CD14-positive monocyte (primary cell): ENCODE measurements at regions not wholly inside any gene's neighbourhood (a gene's known extent, or its start where the extent isn't known, plus 50 kb on each side); places are given as distances from the start of the nearest gene placed in this dataset.

Experiments
- DNase-seq, 3 donors: peaks; one replicate each; pipeline ENCODE4 v3.0.0-alpha.2; 2011 to 2022
- H2AFZ ChIP-seq: 2 replicates; pipeline ENCODE4 v1.6.0; 2012; ENCODE audit warnings: mild to moderate bottlenecking, low read depth, low read length, inconsistent platforms; ENCODE audit not compliant: insufficient read depth, poor library complexity, severe bottlenecking
- H3K27ac ChIP-seq, 2 donors: 1 replicate in 1 of 2; 2 replicates in 1 of 2; pipeline ENCODE4 v1.5.1; 2012 to 2013; ENCODE audit warnings: low read length in 2 of 2, control low read depth in 1 of 2, inconsistent platforms in 1 of 2, low read depth in 1 of 2, mild to moderate bottlenecking in 1 of 2
- H3K27me3 ChIP-seq, 2 donors: one replicate each; pipeline versions ENCODE4 v1.6.0 to v1.6.1; 2011 to 2013; ENCODE audit warnings: low read length in 2 of 2; ENCODE audit not compliant: control insufficient read depth in 2 of 2, insufficient read depth in 2 of 2
- H3K36me3 ChIP-seq, 2 donors: replicated peaks in 1 of 2; 1 replicate in 1 of 2; 2 replicates in 1 of 2; pipeline versions ENCODE4 v1.5.1 to v1.6.1; 2012 to 2013; ENCODE audit warnings: low read length in 2 of 2, control low read depth in 1 of 2, inconsistent platforms in 1 of 2, mild to moderate bottlenecking in 1 of 2; ENCODE audit not compliant: insufficient read depth in 2 of 2, control insufficient read depth in 1 of 2
- H3K4me1 ChIP-seq, 2 donors: 1 replicate in 1 of 2; 2 replicates in 1 of 2; pipeline versions ENCODE4 v1.5.1 to v1.6.1; 2012 to 2013; ENCODE audit warnings: low read length in 2 of 2, control low read depth in 1 of 2, inconsistent platforms in 1 of 2, mild to moderate bottlenecking in 1 of 2, moderate library complexity in 1 of 2; ENCODE audit not compliant: insufficient read depth in 2 of 2, control insufficient read depth in 1 of 2
- H3K4me2 ChIP-seq: replicated peaks from 2 replicates; pipeline ENCODE3; 2012; ENCODE audit warnings: low read length, moderate library complexity, mild to moderate bottlenecking; ENCODE audit not compliant: poor library complexity, severe bottlenecking; ENCODE audit errors: extremely low read depth
- H3K4me3 ChIP-seq, 3 experiments: fragments of 200-600 bp in 1 of 3; sonication (generic) in 1 of 3; replicated peaks in 1 of 3; 1 replicate in 2 of 3; 2 replicates in 1 of 3; pipeline ENCODE4 v1.5.1; 2011 to 2013; ENCODE audit warnings: low read length in 3 of 3, mild to moderate bottlenecking in 3 of 3, control low read depth in 2 of 3, low read depth in 2 of 3, inconsistent platforms in 1 of 3, moderate library complexity in 1 of 3
- H3K79me2 ChIP-seq: 2 replicates; pipeline ENCODE4 v1.6.0; 2012; ENCODE audit warnings: mild to moderate bottlenecking, control low read depth, inconsistent platforms, low read length, moderate library complexity; ENCODE audit not compliant: insufficient read depth
- H3K9ac ChIP-seq: 2 replicates; pipeline ENCODE4 v1.6.0; 2017; ENCODE audit warnings: low read length, mild to moderate bottlenecking; ENCODE audit not compliant: insufficient read depth, poor library complexity, severe bottlenecking
- H3K9me3 ChIP-seq, 2 donors: replicated peaks in 1 of 2; 1 replicate in 1 of 2; 2 replicates in 1 of 2; pipeline versions ENCODE4 v1.5.1 to v1.6.1; 2012 to 2013; ENCODE audit warnings: low read length in 2 of 2, control low read depth in 1 of 2; ENCODE audit not compliant: control insufficient read depth in 1 of 2, insufficient read depth in 1 of 2
- H4K20me1 ChIP-seq: 2 replicates; pipeline ENCODE4 v1.6.0; 2012; ENCODE audit warnings: mild to moderate bottlenecking, low read length, control low read depth, moderate library complexity; ENCODE audit not compliant: insufficient read depth
- H3K27ac Mint-ChIP-seq, 7 donors: one replicate each; pipeline ENCODE4 v1.8.0; 2020; ENCODE audit warnings: mild to moderate bottlenecking in 7 of 7, mixed read lengths in 7 of 7, moderate library complexity in 6 of 7, inconsistent platforms in 2 of 7
- H3K27me3 Mint-ChIP-seq, 3 donors: one replicate each; pipeline ENCODE4 v1.8.0; 2021 to 2022; ENCODE audit warnings: low read depth in 3 of 3, mild to moderate bottlenecking in 3 of 3, mixed read lengths in 3 of 3, moderate library complexity in 3 of 3, inconsistent platforms in 1 of 3
- H3K36me3 Mint-ChIP-seq, 2 donors: one replicate each; pipeline ENCODE4 v1.8.0; 2020; ENCODE audit warnings: mixed read lengths in 2 of 2, inconsistent platforms in 1 of 2, mild to moderate bottlenecking in 1 of 2
- H3K4me1 Mint-ChIP-seq: one replicate; pipeline ENCODE4 v1.8.0; 2020; ENCODE audit warnings: mild to moderate bottlenecking, mixed read lengths
- H3K4me3 Mint-ChIP-seq, 2 donors: one replicate each; pipeline ENCODE4 v1.8.0; 2020; ENCODE audit warnings: mild to moderate bottlenecking in 2 of 2, mixed read lengths in 2 of 2, moderate library complexity in 1 of 2
- H3K9me3 Mint-ChIP-seq, 7 donors: one replicate each; pipeline ENCODE4 v1.8.0; 2020 to 2022; ENCODE audit warnings: mixed read lengths in 7 of 7, mild to moderate bottlenecking in 6 of 7, moderate library complexity in 6 of 7, inconsistent platforms in 2 of 7
- WGBS: methylation state at CpG from one replicate; pipeline ENCODE4 v1.1.5; 2013; ENCODE audit warnings: missing lambda C conversion rate; ENCODE audit not compliant: insufficient coverage; 5-methylcytosine and 5-hydroxymethylcytosine counted together
- intact Hi-C, 2 donors: fragments of 100-400 bp; cut with micrococcal nuclease; formaldehyde crosslinking; loops; one replicate each; pipeline versions ENCODE4 v1.15.0 to v1.15.1; 2023
- TF ChIP-seq, protein P1 (sequence below): fragments of 200-600 bp; IDR thresholded peaks from one replicate; pipeline ENCODE4 v1.8.0; 2022; ENCODE audit warnings: antibody characterized with exemption, mild to moderate bottlenecking

DNA sequence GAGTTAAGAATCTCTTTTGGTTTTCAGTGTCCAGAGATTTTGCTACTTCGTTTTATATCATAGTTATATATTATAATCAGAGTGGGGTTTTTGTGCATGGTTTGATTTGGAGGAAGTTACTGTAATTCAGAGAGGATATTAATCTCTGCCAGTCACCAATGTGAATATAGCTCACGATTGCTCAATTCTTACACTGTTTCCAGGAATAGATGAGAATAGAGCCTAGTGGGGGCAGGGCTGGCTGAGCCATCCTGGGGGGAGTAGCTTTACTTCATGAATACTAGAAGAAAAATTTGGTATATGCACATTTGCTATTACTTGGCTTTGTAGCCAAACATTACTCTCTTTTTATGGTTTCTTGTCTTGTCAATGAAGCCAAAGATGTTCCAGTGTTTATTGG is 60.9 kb upstream of the TRPC3 start:
- H3K9me3 Mint-ChIP-seq: no peaks in the 10 kb centered on the region
- Histone ChIP-seq H3K9me3 (no peaks in the 10 kb centered on the region), H3K9ac (no peak overlapping the region), H3K4me2 (no peak overlapping the region), H3K4me3 (no peak overlapping the region), H2AFZ (no peak overlapping the region), H4K20me1 (no peaks in the 10 kb centered on the region), H3K4me1 (no peaks in the 10 kb centered on the region), H3K79me2 (no peaks in the 10 kb centered on the region), H3K27ac (no peak overlapping the region), H3K36me3 (no peaks in the 10 kb centered on the region), H3K27me3 (no peaks in the 10 kb centered on the region)
- DNase-seq: no peak
- peaks cover 0 to 2% (median 0%) of the 10 kb centered on the region in 3 donors for H3K27me3 Mint-ChIP-seq
- 0% methylated on average over 1 of the region's 2 CpGs for WGBS
- no peaks in the 10 kb centered on the region for H3K36me3 Mint-ChIP-seq
- intact Hi-C loops: no loop called here
- no peaks in the 10 kb centered on the region for H3K4me1 Mint-ChIP-seq
- no peak overlapping the region for H3K4me3 Mint-ChIP-seq
- TF ChIP-seq, protein P1, sequence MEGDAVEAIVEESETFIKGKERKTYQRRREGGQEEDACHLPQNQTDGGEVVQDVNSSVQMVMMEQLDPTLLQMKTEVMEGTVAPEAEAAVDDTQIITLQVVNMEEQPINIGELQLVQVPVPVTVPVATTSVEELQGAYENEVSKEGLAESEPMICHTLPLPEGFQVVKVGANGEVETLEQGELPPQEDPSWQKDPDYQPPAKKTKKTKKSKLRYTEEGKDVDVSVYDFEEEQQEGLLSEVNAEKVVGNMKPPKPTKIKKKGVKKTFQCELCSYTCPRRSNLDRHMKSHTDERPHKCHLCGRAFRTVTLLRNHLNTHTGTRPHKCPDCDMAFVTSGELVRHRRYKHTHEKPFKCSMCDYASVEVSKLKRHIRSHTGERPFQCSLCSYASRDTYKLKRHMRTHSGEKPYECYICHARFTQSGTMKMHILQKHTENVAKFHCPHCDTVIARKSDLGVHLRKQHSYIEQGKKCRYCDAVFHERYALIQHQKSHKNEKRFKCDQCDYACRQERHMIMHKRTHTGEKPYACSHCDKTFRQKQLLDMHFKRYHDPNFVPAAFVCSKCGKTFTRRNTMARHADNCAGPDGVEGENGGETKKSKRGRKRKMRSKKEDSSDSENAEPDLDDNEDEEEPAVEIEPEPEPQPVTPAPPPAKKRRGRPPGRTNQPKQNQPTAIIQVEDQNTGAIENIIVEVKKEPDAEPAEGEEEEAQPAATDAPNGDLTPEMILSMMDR: no peak
- no peak overlapping the region for H3K27ac Mint-ChIP-seq

DNA sequence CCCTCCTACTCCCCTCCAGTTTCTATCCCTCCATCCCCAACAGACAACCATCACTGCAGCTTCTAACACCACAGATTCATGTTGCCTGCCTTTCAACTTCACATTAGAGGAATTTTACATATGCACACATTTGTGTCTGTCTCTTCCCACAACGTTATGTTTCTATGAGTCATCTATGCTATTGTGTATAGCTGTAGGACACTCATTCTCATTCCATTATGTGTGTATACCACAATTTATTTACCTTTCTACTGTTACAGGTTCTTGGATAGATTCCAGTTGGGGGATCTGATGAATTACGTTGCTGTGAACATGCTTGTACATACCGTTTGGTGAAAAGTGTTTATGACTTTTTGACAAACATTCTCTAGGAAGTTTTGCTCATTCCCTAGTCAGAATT is 58.8 kb upstream of the TRPC3 start:
- Mint-ChIP-seq H3K27me3 (peaks cover 0 to 2% (median 2%) of the 10 kb centered on the region in 3 donors), H3K27ac (no peak overlapping the region), H3K9me3 (peaks cover 0 to 1% (median 0%) of the 10 kb centered on the region in 7 donors), H3K4me3 (no peak overlapping the region), H3K36me3 (no peaks in the 10 kb centered on the region), H3K4me1 (no peaks in the 10 kb centered on the region)
- TF ChIP-seq, protein P1: no peak
- Histone ChIP-seq H2AFZ (no peak overlapping the region), H3K27ac (no peak overlapping the region), H4K20me1 (no peaks in the 10 kb centered on the region), H3K4me3 (no peak overlapping the region), H3K9ac (no peak overlapping the region), H3K79me2 (no peaks in the 10 kb centered on the region), H3K36me3 (no peaks in the 10 kb centered on the region), H3K4me1 (no peaks in the 10 kb centered on the region), H3K4me2 (no peak overlapping the region), H3K9me3 (no peaks in the 10 kb centered on the region), H3K27me3 (no peaks in the 10 kb centered on the region)
- WGBS: no CpG with 5 or more reads among the region's 3 CpGs
- DNase-seq: no peak
- intact Hi-C loops: no loop called here
